Activated naive CD8-positive, alpha-beta T cell (primary cell): ENCODE measurements at regions not wholly inside any gene's neighbourhood (a gene's known extent, or its start where the extent isn't known, plus 50 kb on each side); places are given as distances from the start of the nearest gene placed in this dataset.
"Not testable (repeated sequence)": the region's sequence is repeated elsewhere in the genome, so short reads cannot be mapped to it uniquely, and the experiment has no call there.

Source experiments
- H3K27ac Mint-ChIP-seq: one replicate; pipeline ENCODE4 v1.8.0; 2021; ENCODE audit warnings: mixed read lengths
- H3K27me3 Mint-ChIP-seq: one replicate; pipeline ENCODE4 v1.8.0; 2021; ENCODE audit warnings: mixed read lengths
- H3K36me3 Mint-ChIP-seq: one replicate; pipeline ENCODE4 v1.8.0; 2021; ENCODE audit warnings: mixed read lengths
- H3K4me1 Mint-ChIP-seq: one replicate; pipeline ENCODE4 v1.8.0; 2021; ENCODE audit warnings: low read depth, mixed read lengths
- H3K4me3 Mint-ChIP-seq: one replicate; pipeline ENCODE4 v1.8.0; 2021; ENCODE audit warnings: mild to moderate bottlenecking, mixed read lengths
- H3K9me3 Mint-ChIP-seq: one replicate; pipeline ENCODE4 v1.8.0; 2021; ENCODE audit warnings: low read depth, mixed read lengths

DNA sequence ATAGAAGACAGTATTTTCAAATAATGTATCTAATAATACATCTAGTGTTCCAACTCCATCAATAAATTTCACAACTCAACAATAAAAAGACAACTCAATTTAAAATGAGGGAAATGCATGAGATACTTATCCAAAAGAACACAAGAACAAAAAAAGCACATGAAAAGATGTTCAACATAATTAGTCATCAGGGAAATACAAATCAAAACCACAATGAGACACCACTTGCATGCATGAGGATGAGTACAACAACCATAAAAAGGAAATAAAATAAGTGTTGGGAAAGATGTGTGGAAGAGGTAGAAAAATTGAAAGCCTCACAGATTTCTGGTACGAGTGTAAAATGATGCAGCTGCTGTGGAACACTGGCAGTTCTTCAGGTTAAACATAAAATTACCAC lies 111.6 kb upstream of the PTPRZ1 start:
- Mint-ChIP-seq H3K27me3 (no peaks in the 10 kb centered on the region), H3K9me3 (no peaks in the 10 kb centered on the region), H3K36me3 (no peaks in the 10 kb centered on the region), H3K27ac (no peak overlapping the region), H3K4me1 (no peaks in the 10 kb centered on the region), H3K4me3 (no peak overlapping the region)

DNA sequence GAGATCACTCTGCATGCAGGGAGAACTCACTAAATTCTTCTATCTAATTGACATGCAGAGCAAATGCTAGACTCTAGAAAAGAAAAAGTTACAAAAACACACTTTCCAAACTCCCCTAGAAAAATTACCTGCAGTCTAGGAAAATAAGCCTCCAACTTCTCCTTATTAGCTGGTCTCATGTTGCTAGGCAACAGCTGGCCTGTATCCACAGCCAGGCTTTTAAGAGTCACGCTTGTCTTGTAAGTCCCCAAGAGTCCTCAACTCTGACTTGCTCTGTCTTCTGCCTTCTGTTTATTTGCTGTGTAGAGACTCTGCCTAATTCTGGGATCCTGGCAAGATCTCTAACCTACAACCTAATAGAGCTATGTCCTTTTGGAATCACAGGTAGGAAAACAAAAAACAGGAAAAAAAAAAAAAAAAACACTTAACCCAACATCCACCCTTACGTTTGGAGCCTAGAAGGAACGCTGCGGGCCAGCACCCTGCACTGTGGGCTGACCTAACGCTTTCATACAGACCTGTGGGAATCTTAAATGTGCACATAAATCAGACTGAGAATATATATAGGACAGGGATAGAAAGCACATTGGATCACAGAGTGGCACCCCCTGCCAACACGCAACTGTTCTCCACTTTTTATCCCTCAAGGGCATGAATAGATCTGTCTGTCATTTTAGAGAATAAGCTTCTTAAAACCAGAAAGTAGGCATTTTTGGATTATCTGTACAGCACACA lies 117.0 kb upstream of the PTPRZ1 start:
- Mint-ChIP-seq H3K4me3 (no peak overlapping the region), H3K4me1 (no peaks in the 10 kb centered on the region), H3K27ac (no peak overlapping the region)

DNA sequence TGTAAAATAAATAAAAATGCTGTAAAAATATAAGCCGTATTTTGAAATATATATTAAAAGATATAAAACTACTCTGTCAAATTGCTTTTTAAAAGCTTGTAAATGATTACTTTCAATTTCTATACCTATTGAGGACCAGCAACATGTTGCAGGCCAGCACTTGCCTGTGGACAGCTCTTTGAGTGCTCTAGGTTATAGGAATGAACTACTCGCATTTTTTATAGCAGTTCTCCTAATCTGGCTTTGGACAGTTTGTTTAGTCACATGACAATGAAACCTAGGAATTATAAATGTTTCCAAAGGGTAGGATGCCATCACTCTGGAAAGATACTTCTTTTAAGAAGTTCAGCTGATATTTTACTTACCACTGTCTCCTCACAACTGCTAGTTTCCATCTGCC lies 117.7 kb upstream of the PTPRZ1 start:
- no peaks in the 10 kb centered on the region for H3K27me3 Mint-ChIP-seq
- H3K36me3 Mint-ChIP-seq: no peaks in the 10 kb centered on the region
- H3K27ac Mint-ChIP-seq: no peak overlapping the region
- H3K4me1 Mint-ChIP-seq: no peaks in the 10 kb centered on the region
- no peak overlapping the region for H3K4me3 Mint-ChIP-seq
- no peaks in the 10 kb centered on the region for H3K9me3 Mint-ChIP-seq

More for the DNA sequence above, 117.0 kb upstream of the PTPRZ1 start:
- Mint-ChIP-seq H3K36me3 (no peaks in the 10 kb centered on the region), H3K9me3 (no peaks in the 10 kb centered on the region), H3K27me3 (no peaks in the 10 kb centered on the region)

DNA sequence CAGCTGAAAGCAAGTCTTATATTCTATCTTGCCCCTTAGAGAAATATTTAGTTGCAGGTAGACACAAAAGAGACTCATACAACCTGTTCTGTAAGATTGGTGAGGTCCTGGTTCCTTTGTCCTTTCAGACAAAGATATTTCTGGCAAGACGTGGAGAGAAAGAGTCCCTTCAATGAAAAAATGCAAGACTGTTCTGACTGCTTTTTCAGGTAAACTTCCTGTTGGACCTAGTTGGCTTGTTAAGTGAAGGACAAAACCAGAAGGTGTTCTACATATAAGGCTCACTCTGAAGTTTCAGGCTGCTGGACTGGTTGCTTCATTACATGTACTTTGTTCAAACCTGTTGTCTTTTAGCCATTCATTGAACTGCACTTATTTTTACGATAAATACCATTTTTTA lies 119.0 kb upstream of the PTPRZ1 start:
- Mint-ChIP-seq H3K27me3 (no peaks in the 10 kb centered on the region), H3K4me3 (no peak overlapping the region), H3K36me3 (no peaks in the 10 kb centered on the region), H3K4me1 (no peaks in the 10 kb centered on the region), H3K27ac (no peak overlapping the region), H3K9me3 (no peaks in the 10 kb centered on the region)

DNA sequence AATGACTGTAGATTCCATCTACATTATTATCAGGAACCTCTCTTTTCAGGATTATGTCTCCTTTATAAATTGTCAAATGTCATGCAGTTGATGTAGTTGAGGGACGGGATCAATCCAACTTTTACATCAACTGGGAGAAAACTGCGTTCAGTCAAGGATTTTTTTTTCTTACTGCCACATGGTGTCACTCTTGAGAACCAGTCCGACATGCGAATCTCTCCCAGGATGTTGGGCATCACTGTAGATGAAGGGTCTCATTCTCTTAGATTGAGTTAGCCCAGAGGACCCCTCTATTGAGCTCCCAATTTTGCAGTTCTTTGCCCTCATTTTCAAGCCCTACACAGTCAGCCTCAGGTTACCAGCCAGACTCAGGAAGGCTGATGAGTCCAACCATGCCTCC lies 120.3 kb upstream of the PTPRZ1 start:
- H3K4me3 Mint-ChIP-seq: no peak overlapping the region
- H3K4me1 Mint-ChIP-seq: no peaks in the 10 kb centered on the region
- H3K9me3 Mint-ChIP-seq: no peaks in the 10 kb centered on the region
- no peaks in the 10 kb centered on the region for H3K27me3 Mint-ChIP-seq
- no peaks in the 10 kb centered on the region for H3K36me3 Mint-ChIP-seq
- no peak overlapping the region for H3K27ac Mint-ChIP-seq

DNA sequence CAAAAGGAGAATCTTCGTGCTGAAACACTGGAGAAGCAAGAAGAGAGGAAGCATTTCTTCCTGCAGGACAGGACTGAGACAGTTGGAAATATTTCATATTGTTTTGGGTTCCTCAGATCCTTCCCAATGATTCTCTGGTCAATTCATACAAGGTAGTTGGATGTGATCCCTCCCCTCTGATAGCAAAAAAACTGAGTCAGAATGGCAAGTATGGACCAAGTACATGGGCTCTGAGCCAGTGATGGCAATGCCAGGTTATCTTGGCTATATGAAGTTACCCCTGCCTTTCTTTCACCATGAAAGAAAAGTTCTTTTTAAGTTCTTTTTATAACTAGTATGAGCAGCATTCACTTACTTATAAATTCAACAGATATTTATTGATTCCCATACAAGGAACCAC lies 124.4 kb upstream of the PTPRZ1 start:
- Mint-ChIP-seq H3K27ac (no peak overlapping the region), H3K9me3 (no peaks in the 10 kb centered on the region), H3K27me3 (no peaks in the 10 kb centered on the region), H3K4me3 (no peak overlapping the region), H3K4me1 (no peaks in the 10 kb centered on the region), H3K36me3 (no peaks in the 10 kb centered on the region)

DNA sequence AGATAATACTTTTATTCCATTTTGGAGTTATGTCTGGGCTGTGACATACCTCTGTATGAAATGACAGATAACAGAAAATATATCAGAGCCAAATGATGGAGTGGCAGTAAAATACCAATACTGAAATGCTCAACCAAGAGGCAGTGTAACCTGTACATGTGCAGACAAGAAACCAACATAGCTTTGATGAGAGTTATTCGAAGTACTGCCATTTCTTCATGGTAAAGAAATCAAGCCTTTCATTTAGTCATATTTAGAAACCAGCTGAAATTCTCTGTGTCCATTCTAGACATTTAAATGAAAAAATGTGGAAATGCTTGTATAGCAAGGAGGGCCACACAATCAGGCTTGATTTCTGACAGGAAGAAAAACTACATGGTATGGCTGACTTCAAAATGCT lies 127.1 kb upstream of the PTPRZ1 start:
- Mint-ChIP-seq H3K36me3 (no peaks in the 10 kb centered on the region), H3K4me1 (no peaks in the 10 kb centered on the region), H3K4me3 (no peak overlapping the region), H3K27me3 (no peaks in the 10 kb centered on the region), H3K27ac (no peak overlapping the region), H3K9me3 (no peaks in the 10 kb centered on the region)

DNA sequence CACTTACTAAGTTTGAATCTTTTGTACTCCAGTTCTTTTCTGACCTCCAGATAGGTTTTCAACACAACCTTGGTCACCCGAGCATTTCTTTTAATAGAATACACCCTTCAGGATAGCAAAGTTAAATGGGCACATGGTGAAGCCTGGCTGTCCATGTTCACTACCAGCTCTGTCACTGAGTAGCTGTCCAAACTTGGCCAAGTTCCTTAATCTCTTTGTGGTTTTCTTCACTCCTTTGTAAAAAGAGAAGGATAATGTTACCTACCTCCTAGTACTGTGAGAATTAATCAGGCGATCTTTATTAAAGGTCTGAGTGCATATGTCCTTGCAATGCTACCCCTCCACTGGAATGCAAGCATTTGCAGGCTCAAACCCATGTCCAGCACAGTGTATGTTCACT lies 128.1 kb upstream of the PTPRZ1 start:
- Mint-ChIP-seq H3K36me3 (no peaks in the 10 kb centered on the region), H3K27me3 (no peaks in the 10 kb centered on the region), H3K4me3 (no peak overlapping the region), H3K27ac (no peak overlapping the region), H3K4me1 (no peaks in the 10 kb centered on the region), H3K9me3 (no peaks in the 10 kb centered on the region)

DNA sequence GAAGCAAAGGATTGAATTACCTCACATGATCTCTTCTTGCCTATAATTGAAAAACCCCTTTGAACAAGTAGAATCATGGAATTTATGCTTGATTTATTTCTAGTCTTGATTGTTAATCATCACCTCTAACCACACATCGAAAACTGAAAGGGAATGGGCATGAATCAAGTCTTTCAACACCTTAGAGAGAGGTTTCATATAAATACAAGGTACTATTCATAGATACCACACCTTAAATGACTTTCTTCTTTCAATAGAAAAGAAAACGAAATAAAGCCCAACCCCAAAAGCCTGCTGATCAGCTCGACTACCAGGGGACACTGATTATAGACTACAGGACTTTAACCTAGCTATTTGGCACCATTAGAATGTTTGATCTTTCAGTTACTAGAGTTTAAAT lies 128.6 kb upstream of the PTPRZ1 start:
- H3K27me3 Mint-ChIP-seq: no peaks in the 10 kb centered on the region
- no peak overlapping the region for H3K27ac Mint-ChIP-seq
- no peaks in the 10 kb centered on the region for H3K4me1 Mint-ChIP-seq

DNA sequence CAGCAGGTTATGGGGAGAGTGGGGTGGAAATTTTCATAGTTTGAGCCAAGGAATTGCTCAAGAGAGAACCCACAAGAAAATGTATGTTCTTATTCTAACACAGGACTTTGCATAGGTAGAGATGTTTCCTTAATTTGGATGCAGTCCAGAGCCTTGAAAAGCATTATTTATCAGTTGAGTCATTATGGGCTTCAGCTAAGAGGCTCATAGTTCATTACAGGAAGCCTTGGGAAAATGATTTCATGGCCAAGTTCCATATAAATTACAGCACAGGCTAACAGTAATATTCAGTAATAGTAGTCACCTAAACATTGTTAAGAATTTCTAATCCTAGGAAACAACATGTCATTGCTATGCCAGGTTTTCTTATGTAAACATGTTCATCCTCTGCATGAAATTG lies 131.1 kb upstream of the PTPRZ1 start:
- Mint-ChIP-seq H3K4me1 (no peaks in the 10 kb centered on the region), H3K36me3 (no peaks in the 10 kb centered on the region), H3K27me3 (peaks cover 3% of the 10 kb centered on the region), H3K4me3 (no peak overlapping the region), H3K27ac (no peak overlapping the region), H3K9me3 (no peaks in the 10 kb centered on the region)

More for the DNA sequence above, 128.6 kb upstream of the PTPRZ1 start:
- Mint-ChIP-seq H3K9me3 (no peaks in the 10 kb centered on the region), H3K4me3 (no peak overlapping the region), H3K36me3 (no peaks in the 10 kb centered on the region)

DNA sequence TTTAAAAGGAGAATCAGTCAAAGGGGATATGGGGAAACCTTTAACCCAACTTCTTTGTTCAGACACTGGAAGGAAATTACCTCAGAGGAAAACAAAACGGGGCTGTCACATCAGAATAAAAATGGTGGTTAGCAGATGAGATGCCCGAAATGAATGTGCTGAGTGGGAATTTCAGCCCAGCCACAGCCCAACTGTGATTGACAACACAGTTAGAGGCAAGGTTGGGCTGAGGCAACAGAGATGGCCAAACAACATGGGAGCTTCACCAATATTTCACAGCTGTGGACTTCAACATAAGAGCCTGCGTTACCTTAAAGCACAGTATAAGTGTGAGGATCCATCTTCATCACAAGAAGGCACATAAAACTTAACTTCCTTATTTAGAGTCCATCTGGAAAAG lies 133.5 kb upstream of the PTPRZ1 start:
- Mint-ChIP-seq H3K27ac (no peak overlapping the region), H3K4me1 (no peaks in the 10 kb centered on the region), H3K4me3 (no peak overlapping the region), H3K27me3 (peaks cover 3% of the 10 kb centered on the region), H3K36me3 (no peaks in the 10 kb centered on the region), H3K9me3 (no peaks in the 10 kb centered on the region)

DNA sequence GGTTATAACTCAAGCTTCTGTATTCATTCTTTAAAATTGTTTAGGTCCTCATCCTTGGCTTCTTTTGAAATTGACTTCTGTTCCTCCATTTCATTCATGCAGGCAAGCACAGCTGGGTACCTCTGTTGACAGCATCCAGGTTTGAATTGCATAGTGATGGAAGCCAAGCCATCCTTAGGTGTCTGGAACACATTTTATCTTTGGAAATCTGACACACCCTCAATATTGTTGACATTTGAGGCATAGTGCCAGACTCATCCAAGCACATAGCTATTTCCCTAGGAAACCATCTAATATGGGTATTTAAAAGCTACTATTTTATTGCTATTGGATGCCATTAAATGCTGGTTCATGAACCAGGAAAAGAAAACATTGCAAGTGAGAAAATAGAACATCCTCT lies 142.1 kb upstream of the PTPRZ1 start:
- peaks cover 6% of the 10 kb centered on the region for H3K9me3 Mint-ChIP-seq
- no peak overlapping the region for H3K4me3 Mint-ChIP-seq
- peaks cover 1% of the 10 kb centered on the region for H3K27me3 Mint-ChIP-seq
- no peaks in the 10 kb centered on the region for H3K4me1 Mint-ChIP-seq
- no peaks in the 10 kb centered on the region for H3K36me3 Mint-ChIP-seq
- H3K27ac Mint-ChIP-seq: no peak overlapping the region

DNA sequence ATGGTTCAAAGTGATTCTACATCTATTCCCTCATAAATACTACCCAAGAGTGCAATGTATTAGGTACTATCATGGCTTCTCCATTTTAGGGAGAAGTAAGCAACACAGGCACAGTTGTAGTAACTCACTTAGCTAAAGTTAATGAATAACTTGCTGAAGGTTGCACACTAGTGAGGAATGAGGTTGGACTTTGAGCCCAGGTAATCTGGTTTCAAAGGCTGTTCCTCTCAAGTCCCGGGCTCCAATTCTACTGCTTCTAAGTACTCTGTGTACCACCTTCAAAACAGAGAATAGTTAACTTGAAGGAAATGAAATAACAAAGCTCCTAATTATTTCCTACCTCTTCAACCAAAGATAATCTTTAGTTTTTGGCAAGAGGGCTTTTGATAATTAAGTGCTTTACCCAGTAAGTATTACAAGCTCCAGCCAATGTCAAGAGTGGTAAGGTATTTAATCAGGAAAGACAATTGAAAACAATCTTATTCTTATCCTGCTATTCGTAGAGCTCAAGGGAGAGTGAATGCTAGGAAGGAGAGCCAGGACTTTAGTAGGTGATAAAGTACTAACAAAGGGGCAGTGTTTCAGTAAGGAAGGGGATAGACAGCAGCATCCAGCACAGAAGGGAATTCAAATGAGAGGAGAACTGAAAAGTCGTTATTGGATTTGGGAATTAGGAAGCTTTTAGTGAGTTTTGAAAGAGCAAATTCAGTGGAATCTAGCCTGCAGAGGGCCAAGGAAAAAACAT lies 158.2 kb upstream of the PTPRZ1 start:
- H3K4me3 Mint-ChIP-seq: no peak overlapping the region
- H3K27me3 Mint-ChIP-seq: no peaks in the 10 kb centered on the region
- no peaks in the 10 kb centered on the region for H3K36me3 Mint-ChIP-seq
- H3K9me3 Mint-ChIP-seq: peaks cover 5% of the 10 kb centered on the region
- H3K27ac Mint-ChIP-seq: no peak overlapping the region
- H3K4me1 Mint-ChIP-seq: no peaks in the 10 kb centered on the region

DNA sequence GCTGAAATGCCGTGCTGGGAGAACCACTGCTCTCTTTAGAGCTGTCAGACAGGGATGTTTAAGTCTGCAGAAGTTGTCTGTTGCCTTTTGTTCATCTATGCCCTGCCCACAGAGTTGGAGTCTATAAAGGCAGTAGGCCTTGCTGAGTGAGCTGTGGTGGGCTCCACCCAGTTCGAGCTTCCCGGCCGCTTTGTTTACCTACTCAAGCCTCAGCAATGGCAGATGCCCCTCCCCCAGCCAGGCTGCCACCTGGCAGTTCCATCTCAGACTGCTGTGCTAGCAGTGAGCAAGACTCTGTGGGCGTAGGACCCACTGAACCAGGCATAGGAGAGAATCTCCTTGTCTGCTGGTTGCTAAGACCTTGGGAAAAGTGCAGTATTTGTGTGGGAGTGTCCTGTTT lies 160.0 kb upstream of the PTPRZ1 start:
- not testable (repeated sequence) for H3K4me1 Mint-ChIP-seq, H3K27ac Mint-ChIP-seq, H3K27me3 Mint-ChIP-seq, H3K36me3 Mint-ChIP-seq, H3K9me3 Mint-ChIP-seq, H3K4me3 Mint-ChIP-seq

DNA sequence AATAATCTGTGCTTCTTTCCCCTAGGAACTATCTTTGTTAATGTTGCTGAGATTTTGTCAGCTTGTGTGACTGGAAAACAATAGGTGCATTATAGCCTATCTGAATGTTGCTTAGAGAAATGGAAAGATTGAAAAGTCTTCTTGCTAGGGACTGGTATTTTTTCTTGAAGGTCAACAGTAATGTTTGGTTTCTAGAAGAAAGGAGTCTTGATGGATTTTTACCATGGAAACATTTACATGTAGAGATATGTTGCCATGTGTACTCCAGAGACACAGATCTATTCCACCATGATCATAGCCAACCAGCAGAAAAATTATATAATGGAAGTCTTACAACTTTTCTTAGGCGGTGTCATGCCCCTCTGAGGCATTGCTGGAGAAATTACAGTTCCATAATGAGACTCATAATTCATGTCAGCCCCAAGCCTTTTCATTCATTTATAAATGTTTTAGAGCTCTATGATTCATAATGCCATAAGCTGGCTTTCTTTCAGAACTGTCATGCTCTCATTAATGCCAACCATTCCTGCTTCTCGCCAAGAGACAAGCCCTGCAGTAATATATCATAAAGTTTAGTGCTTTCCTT lies 175.1 kb upstream of the PTPRZ1 start:
- Mint-ChIP-seq H3K36me3 (no peaks in the 10 kb centered on the region), H3K27me3 (no peaks in the 10 kb centered on the region), H3K4me1 (no peaks in the 10 kb centered on the region), H3K27ac (no peak overlapping the region), H3K9me3 (no peaks in the 10 kb centered on the region), H3K4me3 (no peak overlapping the region)
